Cardiac muscle cell (in vitro differentiated cells and primary cell): ENCODE measurements at regions not wholly inside any gene's neighbourhood (a gene's known extent, or its start where the extent isn't known, plus 50 kb on each side); places are given as distances from the start of the nearest gene placed in this dataset.

Experiments
- DNase-seq, 2 donors: peaks; one replicate each; pipeline versions ENCODE4 v3.0.0 to v3.0.0-alpha.2; 2010 to 2017; ENCODE audit warnings: low read depth in 1 of 2, low spot score in 1 of 2
- H3K27ac ChIP-seq: fragments of 200-600 bp; sonication (generic); 2 replicates; pipeline ENCODE4 v1.5.1; 2016
- H3K27me3 ChIP-seq: fragments of 200-600 bp; sonication (generic); 2 replicates; pipeline ENCODE4 v1.6.0; 2016; ENCODE audit warnings: control low read depth
- H3K36me3 ChIP-seq: fragments of 200-600 bp; sonication (generic); 2 replicates; pipeline ENCODE4 v1.5.1; 2016; ENCODE audit warnings: control low read depth
- H3K4me1 ChIP-seq: fragments of 200-600 bp; sonication (generic); 2 replicates; pipeline ENCODE4 v1.8.1; 2017; ENCODE audit warnings: low read depth, mild to moderate bottlenecking, mixed run types
- H3K4me3 ChIP-seq: fragments of 200-600 bp; sonication (generic); 2 replicates; pipeline ENCODE4 v1.5.1; 2016; ENCODE audit warnings: mild to moderate bottlenecking
- H3K9me3 ChIP-seq: fragments of 200-600 bp; sonication (generic); 2 replicates; pipeline ENCODE4 v1.5.1; 2017; ENCODE audit warnings: low read depth, mild to moderate bottlenecking, control low read depth
- CTCF ChIP-seq: IDR thresholded peaks from 2 replicates; pipeline ENCODE4 v1.5.1; 2012; ENCODE audit warnings: low read depth, mild to moderate bottlenecking, low read length

- no peaks in the 10 kb centered on the region for H3K4me1 ChIP-seq
- no peaks in the 10 kb centered on the region for H3K27me3 ChIP-seq
- H3K9me3 ChIP-seq, result no peaks in the 10 kb centered on the region
- H3K4me3 ChIP-seq, result no peak overlapping the region
- no peak for TF ChIP-seq CTCF
- DNase-seq, result no peak
- H3K27ac ChIP-seq, result no peak overlapping the region
- no peaks in the 10 kb centered on the region for H3K36me3 ChIP-seq
Observed at GRCh38 chr20:39294137-39294725, 332.1 kb downstream of the DHX35 start.

DNA sequence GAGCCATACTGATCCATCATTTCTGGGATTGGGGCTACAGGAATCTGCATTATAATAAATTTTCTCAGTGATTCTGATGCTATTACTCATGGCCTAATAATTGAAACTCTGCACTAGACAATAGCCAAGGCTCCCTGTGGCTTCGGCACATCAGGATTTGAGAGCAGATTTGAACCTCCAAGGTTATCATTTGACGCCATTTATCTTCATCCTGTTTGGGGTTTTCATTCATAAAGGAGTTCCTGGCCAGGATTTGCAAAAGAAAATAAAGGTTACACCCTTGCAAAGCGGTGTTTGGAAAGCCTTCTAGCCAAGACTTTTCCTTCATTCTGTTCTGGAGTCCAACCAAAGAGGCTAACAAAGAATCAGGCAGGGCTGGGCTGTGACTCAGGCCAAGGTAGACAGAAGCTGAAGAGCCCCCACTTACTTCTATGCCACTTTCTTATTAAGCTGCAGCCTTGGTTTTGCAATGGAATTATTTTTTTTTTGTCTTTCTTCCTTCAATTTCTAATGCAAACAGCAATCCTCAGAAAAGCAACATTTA lies 330.1 kb downstream of the DHX35 start:
- Histone ChIP-seq H3K4me3 (no peak overlapping the region), H3K27ac (no peak overlapping the region), H3K4me1 (no peaks in the 10 kb centered on the region), H3K9me3 (no peaks in the 10 kb centered on the region), H3K27me3 (no peaks in the 10 kb centered on the region), H3K36me3 (no peaks in the 10 kb centered on the region)
- no peak for TF ChIP-seq CTCF
- no peak for DNase-seq

GRCh38 chr20:39291301-39291700 lies 329.2 kb downstream of the DHX35 start:
- Histone ChIP-seq H3K27ac (no peak overlapping the region), H3K4me3 (no peak overlapping the region), H3K4me1 (no peaks in the 10 kb centered on the region), H3K9me3 (no peaks in the 10 kb centered on the region), H3K27me3 (no peaks in the 10 kb centered on the region), H3K36me3 (no peaks in the 10 kb centered on the region)
- DNase-seq, result no peak
- TF ChIP-seq CTCF, result no peak

DNA sequence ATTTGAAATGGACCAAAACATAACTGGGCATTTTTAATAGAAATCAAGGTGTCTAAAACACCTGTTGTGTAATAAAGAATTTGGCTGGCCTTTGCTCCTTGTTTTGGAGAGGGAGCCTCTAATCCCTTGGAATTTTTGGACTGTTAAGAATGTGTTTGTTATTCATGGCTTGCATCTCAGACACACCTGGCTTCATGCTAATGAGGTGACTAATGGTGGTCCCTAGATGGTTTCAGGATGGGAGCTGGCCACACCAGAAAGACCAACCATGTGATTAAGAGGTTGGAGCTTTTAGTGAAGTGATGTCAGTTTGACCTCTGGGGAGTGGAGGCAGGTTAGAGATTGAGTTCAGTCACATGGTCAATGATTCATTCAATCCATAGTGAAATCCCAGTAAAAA lies 328.4 kb downstream of the DHX35 start:
- Histone ChIP-seq H3K27ac (no peak overlapping the region), H3K27me3 (no peaks in the 10 kb centered on the region), H3K4me1 (no peaks in the 10 kb centered on the region), H3K4me3 (no peak overlapping the region), H3K36me3 (no peaks in the 10 kb centered on the region), H3K9me3 (no peaks in the 10 kb centered on the region)
- DNase-seq, result no peak
- no peak for TF ChIP-seq CTCF

- Histone ChIP-seq H3K9me3 (no peaks in the 10 kb centered on the region), H3K36me3 (no peaks in the 10 kb centered on the region), H3K27me3 (no peaks in the 10 kb centered on the region), H3K27ac (no peak overlapping the region), H3K4me3 (no peak overlapping the region), H3K4me1 (no peaks in the 10 kb centered on the region)
- DNase-seq, result no peak
- no peak for TF ChIP-seq CTCF
Observed at GRCh38 chr20:39289831-39290230, 327.7 kb downstream of the DHX35 start.
